ENCODE measurements at regions not wholly inside any gene's neighbourhood (a gene's known extent, or its start where the extent isn't known, plus 50 kb on each side); places are given as distances from the start of the nearest gene placed in this dataset.
"Not testable (repeated sequence)": the region's sequence is repeated elsewhere in the genome, so short reads cannot be mapped to it uniquely, and the experiment has no call there.

GRCh38 chr2:144776766-144777165 lies 256.8 kb upstream of the ZEB2 start:
- no peak for DNase-seq

GRCh38 chr2:144774809-144775208 lies 254.9 kb upstream of the ZEB2 start:
- no peak for DNase-seq

- DNase-seq, result no peak
Observed at GRCh38 chr2:144771348-144771747, 251.4 kb upstream of the ZEB2 start.

- no peak for DNase-seq
Observed at GRCh38 chr2:144770616-144771230, 250.8 kb upstream of the ZEB2 start.

GRCh38 chr2:144760939-144761338 lies 241.0 kb upstream of the ZEB2 start:
- DNase-seq, result not testable (repeated sequence)

- no peak for DNase-seq
Observed at GRCh38 chr2:144759746-144760145, 239.8 kb upstream of the ZEB2 start.

GRCh38 chr2:144758196-144758595 lies 238.3 kb upstream of the ZEB2 start:
- DNase-seq, result not testable (repeated sequence)

- no peak for DNase-seq
Observed at GRCh38 chr2:144753416-144753815, 233.5 kb upstream of the ZEB2 start.

- DNase-seq, result no peak
Observed at GRCh38 chr2:144751142-144751905, 231.4 kb upstream of the ZEB2 start.

GRCh38 chr2:144749188-144749587 lies 229.3 kb upstream of the ZEB2 start:
- DNase-seq, result no peak

- no peak for DNase-seq
Observed at GRCh38 chr2:144748443-144748842, 228.5 kb upstream of the ZEB2 start.

- no peak for DNase-seq
Observed at GRCh38 chr2:144747571-144747970, 227.7 kb upstream of the ZEB2 start.

GRCh38 chr2:144745424-144745823 lies 225.5 kb upstream of the ZEB2 start:
- DNase-seq, result no peak

GRCh38 chr2:144738749-144739148 lies 218.8 kb upstream of the ZEB2 start:
- no peak for DNase-seq

GRCh38 chr2:144730711-144731110 lies 210.8 kb upstream of the ZEB2 start:
- DNase-seq, result no peak

GRCh38 chr2:144724460-144724859 lies 204.5 kb upstream of the ZEB2 start:
- not testable (repeated sequence) for DNase-seq

- DNase-seq, result no peak
Observed at GRCh38 chr2:144718376-144718775, 198.5 kb upstream of the ZEB2 start.

- no peak for DNase-seq
Observed at GRCh38 chr2:144715992-144716391, 196.1 kb upstream of the ZEB2 start.

- DNase-seq, result no peak
Observed at GRCh38 chr2:144713410-144713809, 193.5 kb upstream of the ZEB2 start.

GRCh38 chr2:144712550-144712940 lies 192.6 kb upstream of the ZEB2 start:
- no peak for DNase-seq

- DNase-seq, result no peak
Observed at GRCh38 chr2:144711630-144712549, 192.0 kb upstream of the ZEB2 start.

GRCh38 chr2:144711084-144711483 lies 191.2 kb upstream of the ZEB2 start:
- no peak for DNase-seq

- no peak for DNase-seq
Observed at GRCh38 chr2:144708626-144709025, 188.7 kb upstream of the ZEB2 start.

Measured in SHP77 treated with DMSO at 0.1 percent for 48 hours (cell line).